ENCODE measurements at regions not wholly inside any gene's neighbourhood (a gene's known extent, or its start where the extent isn't known, plus 50 kb on each side); places are given as distances from the start of the nearest gene placed in this dataset.

DNA sequence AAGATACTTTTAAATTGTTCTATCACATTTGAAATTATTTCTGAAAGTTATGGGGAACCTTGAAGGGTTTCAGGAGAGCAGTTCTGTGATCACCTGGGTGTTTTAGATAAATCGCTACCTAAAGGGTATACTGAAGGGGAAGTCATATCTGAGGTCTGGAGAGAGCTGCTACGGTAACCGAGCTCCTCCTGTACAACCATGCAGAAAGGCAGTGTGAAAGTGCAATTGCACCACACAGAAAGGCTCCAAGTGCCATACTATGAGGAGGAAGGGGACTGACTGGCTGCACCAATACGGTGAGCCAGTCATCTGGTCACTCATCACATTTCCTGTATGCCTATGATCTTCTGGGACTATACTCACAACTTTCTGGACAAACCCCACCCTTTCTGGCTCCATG is 241.4 kb upstream of the SLC24A2 start:
- TF ChIP-seq, protein P1, sequence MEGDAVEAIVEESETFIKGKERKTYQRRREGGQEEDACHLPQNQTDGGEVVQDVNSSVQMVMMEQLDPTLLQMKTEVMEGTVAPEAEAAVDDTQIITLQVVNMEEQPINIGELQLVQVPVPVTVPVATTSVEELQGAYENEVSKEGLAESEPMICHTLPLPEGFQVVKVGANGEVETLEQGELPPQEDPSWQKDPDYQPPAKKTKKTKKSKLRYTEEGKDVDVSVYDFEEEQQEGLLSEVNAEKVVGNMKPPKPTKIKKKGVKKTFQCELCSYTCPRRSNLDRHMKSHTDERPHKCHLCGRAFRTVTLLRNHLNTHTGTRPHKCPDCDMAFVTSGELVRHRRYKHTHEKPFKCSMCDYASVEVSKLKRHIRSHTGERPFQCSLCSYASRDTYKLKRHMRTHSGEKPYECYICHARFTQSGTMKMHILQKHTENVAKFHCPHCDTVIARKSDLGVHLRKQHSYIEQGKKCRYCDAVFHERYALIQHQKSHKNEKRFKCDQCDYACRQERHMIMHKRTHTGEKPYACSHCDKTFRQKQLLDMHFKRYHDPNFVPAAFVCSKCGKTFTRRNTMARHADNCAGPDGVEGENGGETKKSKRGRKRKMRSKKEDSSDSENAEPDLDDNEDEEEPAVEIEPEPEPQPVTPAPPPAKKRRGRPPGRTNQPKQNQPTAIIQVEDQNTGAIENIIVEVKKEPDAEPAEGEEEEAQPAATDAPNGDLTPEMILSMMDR (tag by site-specific recombination; IDR thresholded peaks at IDR 0.05) = no peak
- no peak for TF ChIP-seq ZNF391 (tag by site-specific recombination; IDR thresholded peaks at IDR 0.05; ENCODE audit: borderline replicate concordance, low read depth)
- TF ChIP-seq, protein P2, sequence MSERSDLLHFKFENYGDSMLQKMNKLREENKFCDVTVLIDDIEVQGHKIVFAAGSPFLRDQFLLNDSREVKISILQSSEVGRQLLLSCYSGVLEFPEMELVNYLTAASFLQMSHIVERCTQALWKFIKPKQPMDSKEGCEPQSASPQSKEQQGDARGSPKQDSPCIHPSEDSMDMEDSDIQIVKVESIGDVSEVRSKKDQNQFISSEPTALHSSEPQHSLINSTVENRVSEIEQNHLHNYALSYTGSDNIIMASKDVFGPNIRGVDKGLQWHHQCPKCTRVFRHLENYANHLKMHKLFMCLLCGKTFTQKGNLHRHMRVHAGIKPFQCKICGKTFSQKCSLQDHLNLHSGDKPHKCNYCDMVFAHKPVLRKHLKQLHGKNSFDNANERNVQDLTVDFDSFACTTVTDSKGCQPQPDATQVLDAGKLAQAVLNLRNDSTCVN (tag by site-specific recombination; optimal IDR thresholded peaks at IDR 0.05) = no peak
- TF ChIP-seq, protein P3, sequence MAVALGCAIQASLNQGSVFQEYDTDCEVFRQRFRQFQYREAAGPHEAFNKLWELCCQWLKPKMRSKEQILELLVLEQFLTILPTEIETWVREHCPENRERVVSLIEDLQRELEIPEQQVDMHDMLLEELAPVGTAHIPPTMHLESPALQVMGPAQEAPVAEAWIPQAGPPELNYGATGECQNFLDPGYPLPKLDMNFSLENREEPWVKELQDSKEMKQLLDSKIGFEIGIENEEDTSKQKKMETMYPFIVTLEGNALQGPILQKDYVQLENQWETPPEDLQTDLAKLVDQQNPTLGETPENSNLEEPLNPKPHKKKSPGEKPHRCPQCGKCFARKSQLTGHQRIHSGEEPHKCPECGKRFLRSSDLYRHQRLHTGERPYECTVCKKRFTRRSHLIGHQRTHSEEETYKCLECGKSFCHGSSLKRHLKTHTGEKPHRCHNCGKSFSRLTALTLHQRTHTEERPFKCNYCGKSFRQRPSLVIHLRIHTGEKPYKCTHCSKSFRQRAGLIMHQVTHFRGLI (tag by site-specific recombination; IDR thresholded peaks at IDR 0.05) = no peak
- TF ChIP-seq ZNF302 (tag by site-specific recombination; IDR thresholded peaks at IDR 0.05; ENCODE audit: low read depth) = no peak
- TF ChIP-seq TRIM28 (IDR thresholded peaks at IDR 0.05; ENCODE audit: borderline replicate concordance, low read length) = no peak
- TF ChIP-seq HOXC10 (CRISPR knock-in tag; IDR thresholded peaks at IDR 0.05) = no peak

Measured in HEK293 (cell line).